IMR-90 (cell line): ENCODE measurements at regions not wholly inside any gene's neighbourhood (a gene's known extent, or its start where the extent isn't known, plus 50 kb on each side); places are given as distances from the start of the nearest gene placed in this dataset.

Experiments
- CEBPB ChIP-seq: IDR thresholded peaks from 2 replicates; pipeline ENCODE4 v1.6.1; 2012; ENCODE audit warnings: low read depth, low read length, improper control_type of control experiment
- TF ChIP-seq, protein P1 (sequence below): conservative IDR thresholded peaks from 2 replicates; pipeline ENCODE4 v1.5.1; 2012; ENCODE audit warnings: mild to moderate bottlenecking, low read depth, low read length, improper control_type of control experiment

- TF ChIP-seq, protein P1, sequence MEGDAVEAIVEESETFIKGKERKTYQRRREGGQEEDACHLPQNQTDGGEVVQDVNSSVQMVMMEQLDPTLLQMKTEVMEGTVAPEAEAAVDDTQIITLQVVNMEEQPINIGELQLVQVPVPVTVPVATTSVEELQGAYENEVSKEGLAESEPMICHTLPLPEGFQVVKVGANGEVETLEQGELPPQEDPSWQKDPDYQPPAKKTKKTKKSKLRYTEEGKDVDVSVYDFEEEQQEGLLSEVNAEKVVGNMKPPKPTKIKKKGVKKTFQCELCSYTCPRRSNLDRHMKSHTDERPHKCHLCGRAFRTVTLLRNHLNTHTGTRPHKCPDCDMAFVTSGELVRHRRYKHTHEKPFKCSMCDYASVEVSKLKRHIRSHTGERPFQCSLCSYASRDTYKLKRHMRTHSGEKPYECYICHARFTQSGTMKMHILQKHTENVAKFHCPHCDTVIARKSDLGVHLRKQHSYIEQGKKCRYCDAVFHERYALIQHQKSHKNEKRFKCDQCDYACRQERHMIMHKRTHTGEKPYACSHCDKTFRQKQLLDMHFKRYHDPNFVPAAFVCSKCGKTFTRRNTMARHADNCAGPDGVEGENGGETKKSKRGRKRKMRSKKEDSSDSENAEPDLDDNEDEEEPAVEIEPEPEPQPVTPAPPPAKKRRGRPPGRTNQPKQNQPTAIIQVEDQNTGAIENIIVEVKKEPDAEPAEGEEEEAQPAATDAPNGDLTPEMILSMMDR, result no peak
- no peak for TF ChIP-seq CEBPB
Measured at GRCh38 chr15:81469154-81469553, 95.1 kb upstream of the TMC3 start.
